HG02588 (cell line): ENCODE measurements at regions not wholly inside any gene's neighbourhood (a gene's known extent, or its start where the extent isn't known, plus 50 kb on each side); places are given as distances from the start of the nearest gene placed in this dataset.
"Not testable (repeated sequence)": the region's sequence is repeated elsewhere in the genome, so short reads cannot be mapped to it uniquely, and the experiment has no call there.

ENCODE experiments used
- ATAC-seq: cut with Tn5 transposase; IDR thresholded peaks from one replicate; pipeline ENCODE4 v1.9.1; 2021; ENCODE audit warnings: mild to moderate bottlenecking, moderate library complexity; ENCODE audit not compliant: unreplicated experiment

DNA sequence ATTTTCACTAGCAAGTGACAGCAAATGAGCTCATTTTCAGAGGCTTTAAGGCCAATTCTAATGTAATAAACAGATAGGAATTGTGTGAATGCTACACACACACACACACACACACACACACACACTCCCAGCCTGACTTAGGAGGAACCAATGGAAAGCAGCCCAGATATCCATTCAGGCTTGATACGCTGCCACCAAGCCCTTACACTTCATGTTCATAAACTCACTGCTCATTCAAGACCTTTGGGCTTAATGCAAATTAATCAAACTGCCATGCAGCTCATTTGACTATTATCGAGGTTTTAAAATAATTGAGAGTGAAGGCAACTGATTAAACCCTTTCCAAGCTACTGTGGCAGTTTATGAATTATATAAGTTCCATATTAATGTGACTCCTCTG lies 298.9 kb upstream of the NCKAP5 start:
- no peak for ATAC-seq

DNA sequence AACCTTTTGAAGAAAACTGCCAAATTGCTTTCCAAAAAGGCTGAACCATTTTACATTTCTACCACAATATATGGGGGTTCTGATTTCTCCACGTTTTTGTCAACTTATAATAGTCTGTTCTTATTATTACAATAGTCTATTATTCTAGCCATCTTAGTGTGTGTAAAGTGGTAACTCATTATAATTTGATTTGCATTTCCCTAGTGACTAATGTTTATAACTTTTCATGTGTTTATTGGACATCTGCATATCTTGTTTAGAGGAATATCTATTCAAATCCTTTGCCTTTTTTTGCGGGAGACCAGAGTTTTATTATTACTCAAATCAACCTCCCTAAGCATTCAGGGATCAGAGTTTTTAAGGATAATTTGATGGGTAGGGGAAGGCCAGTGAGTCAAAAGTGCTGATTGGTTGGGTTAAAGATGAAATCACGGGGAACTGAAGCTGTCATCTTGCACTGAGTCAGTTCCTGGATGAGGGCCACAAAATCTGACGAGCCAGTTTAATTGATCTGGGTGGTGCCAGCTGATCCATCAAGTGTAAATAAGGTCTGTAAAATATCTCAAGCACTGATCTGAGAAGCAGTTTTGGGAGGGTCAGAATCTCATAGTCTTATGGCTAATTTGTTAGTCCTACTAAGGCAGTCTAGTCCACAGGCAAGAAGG lies 303.4 kb upstream of the NCKAP5 start:
- no peak for ATAC-seq

DNA sequence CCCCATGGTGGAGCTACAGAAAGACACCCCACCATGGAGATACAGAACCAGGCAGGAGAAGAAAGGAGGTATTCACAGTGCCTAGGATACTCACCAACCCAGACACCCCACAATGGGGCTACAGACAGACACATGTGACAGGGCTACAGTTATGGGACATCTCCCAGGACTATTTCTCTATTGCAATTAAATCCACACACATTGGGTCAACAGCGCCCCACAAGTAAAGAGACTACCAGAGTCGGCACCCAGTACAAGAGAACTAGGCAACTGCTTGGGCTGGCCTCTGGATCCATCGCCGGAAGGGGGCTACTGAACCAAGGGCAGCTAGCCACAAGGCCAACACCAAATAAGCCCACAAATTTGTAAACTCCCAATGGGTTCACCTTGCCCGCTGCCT lies 310.1 kb upstream of the NCKAP5 start:
- no peak for ATAC-seq

DNA sequence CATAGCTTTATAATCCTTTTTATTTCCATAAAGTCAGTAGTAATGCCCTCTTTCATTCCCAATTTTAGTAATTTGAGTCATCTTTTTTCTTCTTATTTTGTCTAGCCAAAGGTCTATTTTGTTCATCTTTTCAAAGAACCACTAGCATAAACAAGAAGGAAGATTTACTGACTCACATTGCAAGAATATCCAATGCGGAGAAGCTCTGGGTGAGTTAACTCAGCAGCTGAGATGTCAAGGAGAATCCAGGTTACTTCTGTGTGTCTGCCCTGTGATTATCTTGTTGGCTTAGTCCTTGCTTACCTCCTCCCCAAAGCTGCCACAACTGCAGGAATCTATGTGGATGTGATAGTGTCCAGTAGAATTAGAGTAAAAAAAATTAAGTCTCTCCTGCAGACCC lies 311.4 kb upstream of the NCKAP5 start:
- ATAC-seq: no peak

DNA sequence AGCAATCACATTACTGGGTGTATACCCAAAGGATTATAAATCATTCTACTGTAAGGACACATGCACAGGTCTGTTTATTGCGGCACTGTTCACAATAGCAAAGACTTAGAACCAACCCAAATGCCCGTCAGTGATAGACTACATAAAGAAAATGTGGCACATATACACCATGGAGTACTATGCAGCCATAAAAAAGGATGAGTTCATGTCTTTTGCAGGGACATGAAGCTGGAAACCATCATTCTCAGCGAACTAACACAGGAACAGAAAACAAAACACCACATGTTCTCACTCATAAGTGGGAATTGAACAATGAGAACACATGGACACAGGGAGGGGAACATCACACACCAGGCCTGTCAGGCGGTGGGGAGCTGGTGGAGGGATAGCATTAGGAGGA lies 313.9 kb upstream of the NCKAP5 start:
- not testable (repeated sequence) for ATAC-seq

DNA sequence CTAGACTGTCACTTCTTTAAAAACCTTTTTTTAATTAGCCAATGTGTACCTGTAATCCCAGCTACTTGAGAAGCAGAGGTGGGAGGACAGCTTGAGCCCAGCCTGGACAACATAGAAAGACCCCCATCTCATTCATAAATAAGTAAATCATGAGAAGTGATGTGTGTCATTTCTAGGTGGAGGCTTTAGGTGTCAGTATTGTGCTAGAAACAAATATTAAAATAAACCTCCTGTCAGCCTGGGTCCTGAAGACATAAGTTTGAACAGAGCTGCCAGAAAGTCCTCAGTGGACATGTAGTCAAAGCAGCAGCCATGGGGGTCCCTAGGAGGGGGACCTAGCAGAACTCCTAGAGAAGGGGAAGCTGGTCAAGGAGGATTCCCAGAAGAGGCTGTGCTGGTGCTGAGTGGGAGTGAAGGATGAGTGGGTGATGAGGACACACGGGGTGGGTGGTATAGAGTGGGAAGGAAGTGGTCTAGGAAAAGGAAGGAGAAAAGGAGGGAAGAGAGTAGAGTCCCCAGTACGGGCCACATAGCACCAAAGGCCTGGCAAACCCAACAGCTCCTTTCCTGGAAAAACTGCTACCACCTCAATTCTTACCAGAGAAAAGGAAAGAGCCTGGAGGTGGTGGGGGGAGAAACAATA lies 316.6 kb upstream of the NCKAP5 start:
- no peak for ATAC-seq

DNA sequence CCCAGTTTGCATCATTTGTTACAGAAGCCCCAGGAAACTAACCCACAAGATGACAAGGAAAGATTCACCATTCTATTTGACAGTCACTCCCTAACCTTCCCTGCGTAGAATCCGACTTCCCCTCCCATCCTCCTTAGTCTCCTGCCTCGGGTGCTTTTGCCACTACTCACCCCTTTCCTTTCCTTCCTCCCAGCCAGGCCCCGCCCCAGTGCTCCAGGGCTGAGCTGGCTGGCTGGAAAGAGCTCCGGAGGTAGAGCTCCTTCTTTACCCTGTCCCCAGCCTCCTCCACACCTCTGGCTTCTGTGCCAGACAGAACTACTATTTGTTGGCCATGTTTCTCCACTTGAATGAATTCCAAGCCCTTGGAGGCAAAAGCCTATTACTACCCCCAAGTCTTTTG lies 317.6 kb upstream of the NCKAP5 start:
- no peak for ATAC-seq

DNA sequence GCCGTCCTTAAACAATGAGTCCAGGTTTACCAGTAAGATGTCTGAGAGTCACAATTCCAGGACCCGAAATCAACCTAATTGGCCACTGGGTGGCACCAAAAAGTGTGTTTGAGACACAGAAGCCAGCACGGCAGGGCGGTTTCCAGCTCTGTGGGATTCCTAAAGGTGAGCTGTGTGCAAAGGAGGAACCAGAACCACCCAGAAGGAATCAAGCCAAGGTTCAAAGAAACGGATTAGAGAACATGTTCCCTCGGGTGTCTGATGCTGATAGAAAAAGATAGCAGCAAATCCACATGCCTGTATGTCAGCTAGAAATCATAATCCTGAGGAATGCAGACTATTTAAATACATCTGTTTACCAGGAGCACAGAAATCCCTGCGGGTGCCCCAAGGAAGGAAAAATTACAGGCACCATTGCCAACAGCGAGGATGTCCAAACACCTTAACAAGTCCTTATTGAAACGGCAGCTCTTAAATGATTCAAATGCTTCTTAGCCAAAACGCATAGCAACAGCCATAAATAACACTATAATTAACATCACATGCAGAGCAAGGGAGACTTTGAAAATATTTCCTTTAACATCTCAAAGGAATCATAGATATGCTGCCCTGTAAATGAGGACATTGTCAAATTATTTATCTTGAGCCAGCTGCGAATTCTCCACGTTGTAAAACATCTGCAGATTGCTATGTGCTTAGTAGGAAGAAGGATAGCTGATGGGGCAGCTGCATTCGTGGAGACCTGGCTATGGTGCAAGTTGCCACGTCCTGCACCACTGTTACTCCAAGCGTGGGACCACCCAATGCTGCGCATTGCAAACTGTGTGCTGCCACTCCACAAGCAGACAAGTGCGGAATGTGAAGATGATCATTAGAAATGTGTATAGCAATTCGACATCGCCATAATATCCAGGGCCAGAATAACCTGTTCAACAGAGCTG lies 318.7 kb upstream of the NCKAP5 start:
- peak; percentile 72 for ATAC-seq

DNA sequence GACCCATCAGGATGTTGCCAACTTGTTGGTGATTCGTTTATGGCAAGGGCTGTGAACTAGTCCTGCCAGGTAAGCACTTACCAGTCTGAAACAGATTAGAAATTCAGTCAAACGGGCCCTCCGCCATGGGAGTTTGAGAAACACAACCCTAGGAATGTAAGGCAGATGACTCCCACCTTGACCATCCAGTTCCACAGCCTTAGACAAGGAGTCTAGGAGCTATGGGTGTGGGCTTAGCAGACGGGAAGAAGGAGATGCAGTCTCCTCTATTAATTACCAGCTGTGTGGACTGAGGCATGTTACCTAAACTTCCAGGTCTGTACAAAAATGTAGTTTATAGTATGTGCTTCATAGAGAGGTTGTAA lies 319.4 kb upstream of the NCKAP5 start:
- no peak for ATAC-seq

DNA sequence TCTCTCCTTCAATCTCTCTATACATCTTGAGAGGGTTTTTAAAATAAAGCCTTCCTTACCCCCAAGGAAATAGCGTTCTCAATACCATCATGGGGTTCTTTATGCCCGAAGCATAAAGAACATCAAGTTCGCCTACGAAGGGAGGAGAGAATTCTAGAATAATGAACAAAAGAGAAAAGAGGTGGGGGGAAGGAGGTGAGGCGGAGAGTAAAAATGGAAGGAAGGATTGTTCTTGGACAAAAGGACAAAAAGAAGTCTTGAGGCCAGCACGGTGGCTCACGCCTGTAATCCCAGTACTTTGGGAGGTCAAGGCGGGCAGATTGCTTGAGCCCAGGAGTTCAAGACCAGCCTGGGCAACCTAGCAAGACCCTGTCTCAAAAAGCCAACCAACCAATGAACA lies 319.8 kb upstream of the NCKAP5 start:
- ATAC-seq: no peak

DNA sequence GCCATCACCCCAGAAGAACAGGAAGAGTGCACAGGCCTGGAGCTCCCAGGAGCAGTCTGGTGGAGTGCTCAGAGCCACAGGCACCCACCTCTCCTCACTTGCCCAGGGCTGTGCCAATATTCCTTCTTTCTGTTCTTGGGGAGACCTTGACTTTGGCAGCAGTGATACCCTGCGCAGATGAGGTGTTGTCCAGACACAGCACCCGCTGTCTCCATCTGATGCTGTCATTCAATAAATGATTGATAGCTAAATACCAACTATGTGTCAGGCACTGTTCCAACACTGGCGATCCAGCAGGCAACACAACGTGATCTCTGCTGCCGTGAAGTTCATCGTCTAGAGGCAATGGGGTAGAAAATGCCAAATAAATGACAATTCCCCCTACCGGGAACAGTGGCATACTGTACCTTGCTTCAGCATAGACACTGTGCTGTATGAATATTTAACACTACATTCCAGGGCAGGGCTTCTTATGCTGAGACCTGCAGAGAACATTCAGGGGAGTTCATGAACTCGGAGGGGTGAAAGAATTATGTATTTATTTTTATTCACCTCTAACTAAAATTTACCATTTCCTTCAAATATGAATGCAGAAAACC lies 320.5 kb upstream of the NCKAP5 start:
- ATAC-seq: no peak

DNA sequence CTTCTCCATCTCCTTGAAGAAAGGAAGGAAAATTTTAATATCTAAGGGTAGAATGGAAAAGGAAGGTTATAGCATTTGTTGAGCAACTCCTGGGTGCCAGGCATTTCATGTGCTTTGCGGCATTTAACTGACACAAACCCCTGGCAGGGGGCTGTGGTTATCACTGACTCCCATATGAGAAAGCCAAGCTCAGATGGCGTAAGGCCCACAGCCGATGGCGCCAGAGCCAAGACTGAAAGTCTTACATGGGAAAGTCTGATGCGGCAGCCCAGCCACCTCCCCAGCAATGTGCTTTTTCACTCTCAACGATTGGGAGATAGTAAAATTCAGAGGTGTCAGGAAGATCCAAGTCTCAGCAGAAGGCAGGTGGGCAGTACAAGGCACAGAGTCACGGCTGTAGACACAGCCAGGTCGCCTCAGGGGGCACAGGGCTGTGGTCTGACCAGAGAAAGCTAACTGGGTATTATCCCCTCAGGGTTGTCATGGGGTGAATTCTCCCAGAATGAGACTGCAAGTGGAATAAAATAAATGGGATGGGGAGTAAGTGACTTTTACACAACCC lies 324.2 kb upstream of the NCKAP5 start:
- no peak for ATAC-seq

DNA sequence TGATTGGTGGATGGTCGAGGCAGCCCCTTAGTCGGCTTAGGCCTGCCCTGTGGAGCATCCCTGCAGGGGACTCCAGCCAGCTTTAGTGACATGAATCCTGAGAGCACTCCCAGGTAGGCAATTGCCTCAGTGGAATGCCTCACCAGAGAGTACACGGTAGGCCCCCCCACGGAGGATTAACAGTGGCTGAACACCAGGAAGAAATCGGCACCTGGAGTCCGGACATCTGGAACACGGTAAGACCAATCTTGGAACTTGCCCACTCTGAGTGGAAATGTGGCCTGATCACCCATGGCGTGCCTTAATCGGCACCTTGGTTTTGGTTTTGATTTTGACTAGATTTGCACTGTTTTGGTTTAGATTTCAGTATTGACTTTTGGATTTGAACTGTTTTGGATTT lies 326.2 kb upstream of the NCKAP5 start:
- no peak for ATAC-seq

DNA sequence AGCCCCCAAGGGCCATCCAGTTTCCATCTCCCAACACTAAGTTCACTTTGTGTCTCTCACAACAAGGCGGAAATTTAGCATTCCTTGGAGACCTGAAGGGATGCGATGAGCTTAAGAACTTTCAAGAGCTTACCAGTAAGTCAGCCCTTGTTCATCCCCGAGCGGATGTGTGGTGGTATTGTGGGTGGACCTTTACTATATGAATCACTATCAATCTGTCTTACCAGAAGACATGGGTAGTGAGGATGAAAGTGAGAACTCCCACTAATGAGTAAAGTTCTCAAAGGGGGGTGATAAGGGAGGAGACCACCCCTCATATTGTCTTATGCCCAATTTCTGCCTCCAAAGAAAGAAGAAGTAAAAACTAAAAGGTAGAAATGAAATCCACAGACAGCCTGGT lies 329.6 kb upstream of the NCKAP5 start:
- ATAC-seq: not testable (repeated sequence)

DNA sequence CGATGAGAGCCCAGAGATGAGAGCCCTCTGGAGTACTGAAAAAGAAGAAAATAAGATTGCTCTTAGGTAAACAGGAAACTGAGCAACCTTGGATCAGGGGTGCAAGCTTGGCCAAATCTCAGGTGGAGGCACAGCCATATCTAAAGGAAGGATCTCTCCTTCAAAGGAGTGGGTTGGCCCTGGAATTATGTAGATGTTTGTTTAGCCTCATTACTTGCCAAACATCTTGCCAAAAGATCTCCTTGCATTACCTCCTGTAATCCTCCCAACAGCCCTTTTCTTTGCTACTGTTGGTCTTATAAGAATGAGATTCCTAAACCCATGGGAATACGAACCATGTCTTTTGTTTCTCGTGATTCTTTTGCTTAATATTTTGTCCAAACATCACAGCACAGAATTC lies 332.6 kb upstream of the NCKAP5 start:
- no peak for ATAC-seq

DNA sequence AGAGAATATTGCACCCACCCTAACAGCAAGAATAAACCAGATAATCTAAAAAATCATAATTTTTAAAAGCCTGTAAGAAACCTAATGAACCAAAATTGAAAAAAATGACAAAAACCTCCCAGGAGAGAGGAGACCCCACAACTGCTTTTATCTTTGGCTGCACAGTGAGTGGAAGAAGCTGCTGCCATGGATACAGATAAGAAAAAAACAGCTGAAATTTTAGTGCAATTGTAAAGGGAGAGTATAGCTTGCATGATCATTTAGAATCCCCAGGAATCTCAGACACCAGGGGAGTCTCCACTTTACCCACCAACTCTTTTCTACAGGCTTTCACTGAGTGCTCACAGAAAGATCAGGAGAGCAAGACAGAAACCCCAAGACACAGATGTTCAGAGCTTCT lies 338.1 kb upstream of the NCKAP5 start:
- no peak for ATAC-seq

DNA sequence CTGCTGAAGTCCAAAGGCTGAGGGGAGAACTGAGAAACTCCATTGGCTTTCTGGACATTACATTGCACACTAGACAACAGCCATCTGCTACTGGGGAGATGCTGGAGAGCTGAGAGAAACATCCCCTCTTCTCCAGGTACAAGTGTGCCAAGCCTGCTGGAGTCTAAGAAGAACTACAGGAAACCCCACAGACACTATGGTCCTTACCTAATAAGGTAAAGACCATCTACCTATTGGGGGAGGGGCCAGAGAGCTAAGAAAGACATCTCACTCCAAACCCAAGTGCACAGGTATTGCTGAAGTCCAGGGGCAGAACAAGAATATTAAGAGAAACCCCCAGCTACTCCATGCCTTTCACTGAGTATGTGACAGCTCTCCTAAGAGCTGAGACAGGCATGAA lies 338.7 kb upstream of the NCKAP5 start:
- ATAC-seq: no peak

DNA sequence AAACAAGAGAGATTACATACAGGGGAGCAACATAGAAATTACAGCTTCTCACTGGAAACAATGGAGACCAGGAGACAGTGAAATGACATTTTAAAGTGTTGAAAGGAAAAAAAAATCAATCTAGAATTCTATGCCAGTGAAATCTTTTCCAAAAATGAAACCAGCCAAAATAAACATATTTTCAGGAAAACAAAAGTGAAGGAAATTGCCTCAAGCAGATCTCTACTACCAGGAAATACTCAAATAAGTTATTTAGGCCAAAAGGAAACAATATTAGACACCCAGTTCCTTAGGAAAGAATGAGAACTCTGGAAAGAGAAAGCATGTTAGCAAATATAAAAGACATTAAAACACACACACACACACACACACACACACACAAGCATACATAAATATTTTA lies 339.9 kb upstream of the NCKAP5 start:
- no peak for ATAC-seq

DNA sequence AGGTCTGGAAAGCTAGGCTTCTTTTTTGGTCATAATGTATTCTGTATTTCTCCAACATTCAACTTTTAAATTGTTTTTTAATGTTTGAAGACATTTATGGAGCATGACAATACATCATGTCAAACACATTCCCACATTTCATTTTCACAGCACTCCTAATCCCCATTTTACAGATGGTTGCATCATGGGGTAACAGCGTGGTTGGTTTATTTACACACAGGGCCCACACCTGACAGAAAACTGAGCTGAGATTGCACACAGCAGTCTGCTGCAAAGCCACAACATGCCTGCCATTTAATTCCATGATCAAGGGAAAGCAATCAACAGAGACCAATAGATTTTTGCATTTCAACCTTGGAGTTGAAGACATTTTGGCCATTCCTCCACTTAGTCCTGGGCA lies 335.7 kb upstream of the MGAT5 start:
- ATAC-seq: no peak

DNA sequence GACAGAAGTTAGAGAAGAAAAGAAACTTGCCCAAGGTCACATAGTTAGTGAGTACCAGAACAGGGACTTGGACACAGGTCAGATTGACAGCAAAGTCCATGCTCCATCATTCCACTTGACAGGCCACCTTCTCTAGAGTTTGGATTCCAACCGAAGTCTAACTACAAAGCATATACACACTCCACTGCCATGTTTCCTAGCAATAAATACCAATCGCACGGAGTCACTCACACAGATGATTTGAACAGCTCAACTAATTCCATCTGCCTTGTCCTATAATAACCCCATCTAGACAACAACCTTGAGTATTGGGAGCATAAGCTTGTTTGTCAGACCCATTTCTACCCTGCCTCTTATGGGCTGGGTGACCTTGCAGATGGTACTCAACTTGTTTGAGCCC lies 334.6 kb upstream of the MGAT5 start:
- ATAC-seq: no peak

DNA sequence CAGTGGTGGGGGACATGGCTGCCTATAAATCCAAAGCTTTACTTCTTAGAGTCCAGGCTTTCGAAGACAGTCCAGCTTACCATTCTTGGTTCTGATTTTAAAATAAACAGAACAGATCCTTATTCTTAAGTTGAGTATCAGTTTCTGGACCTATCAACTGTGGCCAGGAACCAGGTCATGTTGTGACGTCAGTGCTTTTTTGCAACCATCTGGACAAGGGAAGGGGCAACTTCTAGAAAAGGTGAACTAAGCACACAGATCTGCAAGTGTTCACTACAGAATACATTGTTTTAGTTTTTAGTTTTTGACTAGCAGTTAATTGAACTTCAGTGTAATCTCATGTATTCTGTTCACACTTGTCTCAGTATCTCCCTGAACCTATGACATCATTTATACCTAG lies 326.0 kb upstream of the MGAT5 start:
- ATAC-seq: no peak
